Ishikawa (cell line): ENCODE measurements at regions not wholly inside any gene's neighbourhood (a gene's known extent, or its start where the extent isn't known, plus 50 kb on each side); places are given as distances from the start of the nearest gene placed in this dataset.

Source experiments
- CEBPB ChIP-seq: IDR thresholded peaks from 2 replicates; pipeline ENCODE4 v1.6.1; 2012
- FOXM1 ChIP-seq: IDR thresholded peaks from 2 replicates; pipeline ENCODE4 v1.6.1; 2012; ENCODE audit warnings: low read depth, borderline replicate concordance
- TCF12 ChIP-seq: IDR thresholded peaks from 2 replicates; pipeline ENCODE4 v1.6.1; 2012; ENCODE audit warnings: low read depth

DNA sequence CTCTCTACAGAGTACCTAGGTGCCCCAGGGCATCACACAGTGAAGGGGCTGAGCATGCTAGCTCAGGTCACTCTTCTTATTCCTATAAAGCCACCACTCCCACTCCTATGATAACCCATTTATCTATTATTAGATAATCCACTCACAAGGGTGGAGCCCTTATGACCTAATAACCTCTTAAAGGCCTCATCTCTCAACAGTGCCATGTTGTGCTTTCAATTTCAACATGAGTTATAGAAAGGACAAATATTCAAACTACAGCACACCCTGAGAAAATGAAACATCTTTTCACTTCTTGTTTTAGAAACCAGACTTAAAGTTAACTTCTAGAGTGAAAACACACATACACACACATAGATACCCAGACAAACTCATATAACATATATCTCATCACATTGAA, 1494.9 kb upstream of the MIR17HG start:
- TF ChIP-seq FOXM1, result no peak
- no peak for TF ChIP-seq TCF12
- no peak for TF ChIP-seq CEBPB
